Occipital lobe (tissue), 1 donor: ENCODE measurements at regions not wholly inside any gene's neighbourhood (a gene's known extent, or its start where the extent isn't known, plus 50 kb on each side); places are given as distances from the start of the nearest gene placed in this dataset.

Experiments
- DNase-seq: peaks from one replicate; lab custom pipeline; 2025; lab: John Stamatoyannopoulos, UW

- no peak for DNase-seq
Observed at GRCh38 chr7:45979275-45980180, 58.5 kb upstream of the IGFBP3 start.

DNA sequence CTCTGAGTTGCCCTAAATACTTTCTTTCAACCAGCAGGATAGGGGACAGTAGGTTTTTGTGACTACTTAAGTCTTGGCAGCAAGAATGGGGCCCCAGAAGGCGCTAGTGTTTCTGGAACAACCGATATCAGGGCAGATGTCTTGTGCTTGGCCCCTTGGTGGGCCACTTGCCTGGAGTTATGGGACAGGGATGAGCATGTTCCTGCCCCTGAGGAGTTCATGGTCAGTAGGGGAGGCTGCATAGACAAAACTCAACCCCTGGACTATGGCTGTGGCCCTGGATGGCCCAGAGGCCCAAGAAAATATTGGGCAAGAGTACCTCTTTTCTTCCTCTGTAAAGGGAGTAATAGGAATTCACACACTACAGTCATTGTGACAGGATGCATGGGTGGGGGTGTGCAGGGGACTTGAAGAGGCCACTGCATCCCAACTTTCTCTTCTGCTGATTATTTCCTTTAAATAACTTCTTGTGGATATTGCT, 57.7 kb upstream of the IGFBP3 start:
- no peak for DNase-seq

DNA sequence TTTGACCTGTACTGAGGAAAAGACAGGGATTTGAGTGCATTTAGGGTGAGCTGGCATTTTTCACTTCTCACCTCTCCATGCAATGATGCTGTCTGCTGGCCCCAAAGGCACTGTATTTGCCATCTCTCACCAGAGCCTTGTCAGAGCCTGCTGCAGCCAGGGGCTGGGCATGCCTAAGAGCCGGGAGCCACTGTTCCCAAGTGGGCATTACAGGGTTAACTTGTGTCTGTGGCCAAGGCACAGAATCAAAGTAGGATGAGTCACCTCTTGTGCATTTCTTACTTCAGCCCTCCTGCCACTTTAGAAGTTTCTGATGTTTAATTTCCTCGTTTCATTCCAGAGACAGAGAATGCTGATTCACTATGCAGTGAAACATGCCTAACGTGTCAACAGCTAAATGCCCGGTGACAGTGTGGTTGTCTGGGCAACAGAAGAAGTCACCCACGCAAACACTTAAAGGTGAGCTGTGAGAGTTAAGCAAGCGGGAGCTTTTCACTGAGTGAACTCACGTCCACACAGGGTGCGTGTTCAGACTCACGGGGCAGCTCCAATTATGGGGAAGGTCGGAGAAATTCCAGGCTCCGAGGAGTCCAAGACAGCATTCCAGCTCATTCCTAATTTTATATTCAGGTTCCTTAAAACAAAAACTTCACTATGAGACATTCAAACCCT, 57.1 kb upstream of the IGFBP3 start:
- peak; percentile 14 for DNase-seq

- no peak for DNase-seq
Observed at GRCh38 chr7:45977256-45977780, 56.2 kb upstream of the IGFBP3 start.

GRCh38 chr7:45976485-45976856, 55.4 kb upstream of the IGFBP3 start:
- no peak for DNase-seq

DNA sequence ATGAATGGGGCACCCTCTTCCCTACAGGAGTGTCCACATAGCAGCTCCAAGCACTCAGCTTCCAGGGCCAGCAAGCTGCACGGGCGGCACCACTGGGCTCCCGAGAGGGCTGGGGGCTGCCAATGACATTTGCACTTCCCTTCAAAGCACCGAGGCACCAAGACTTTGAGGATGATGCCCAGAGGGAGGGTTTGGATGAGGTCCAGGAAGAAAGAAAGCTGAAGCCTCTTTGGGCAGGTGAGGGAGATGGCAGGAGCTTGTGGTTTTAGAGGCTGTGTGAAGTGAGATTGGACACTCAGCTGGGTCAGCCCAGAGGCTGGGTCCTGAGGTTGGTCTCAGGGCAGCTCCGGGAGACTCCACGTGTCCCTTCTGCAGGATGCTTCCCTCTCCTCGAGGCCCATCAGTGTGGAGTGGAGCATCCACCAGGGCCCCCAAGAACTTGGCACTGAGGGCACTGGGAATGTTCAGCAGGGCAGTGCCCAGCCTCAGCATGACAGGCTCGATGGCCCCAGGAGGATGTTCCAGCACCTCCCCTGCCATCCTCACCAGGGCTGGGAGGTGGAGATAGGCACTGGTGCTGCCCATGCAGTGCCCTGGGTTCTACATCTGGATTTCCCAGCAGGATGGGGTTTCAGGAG, 54.9 kb upstream of the IGFBP3 start:
- DNase-seq = no peak

DNA sequence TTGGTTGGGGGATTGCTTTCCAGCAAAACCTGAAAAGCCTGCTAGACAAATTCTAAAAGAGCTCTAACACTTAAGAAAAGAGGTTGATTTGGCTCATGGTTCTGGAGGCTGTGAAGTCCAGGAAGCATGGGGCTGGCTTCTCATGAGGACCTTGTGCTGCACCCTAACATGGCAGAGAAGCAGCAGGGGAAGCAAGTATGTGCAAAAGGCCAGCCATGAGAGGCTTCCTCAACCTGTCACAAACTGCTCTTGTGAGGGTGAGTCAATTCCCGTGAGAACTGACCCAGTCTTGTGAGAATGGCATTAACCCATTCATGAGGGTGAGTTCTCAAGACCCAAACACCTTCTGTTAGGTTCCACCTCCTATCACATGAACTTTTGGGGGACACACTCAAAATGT, 54.3 kb upstream of the IGFBP3 start:
- no peak for DNase-seq

- DNase-seq = no peak
Observed at GRCh38 chr7:45974540-45975360, 53.7 kb upstream of the IGFBP3 start.

- DNase-seq = peak; percentile 59
Observed at GRCh38 chr7:45973725-45974532, 52.9 kb upstream of the IGFBP3 start.

DNA sequence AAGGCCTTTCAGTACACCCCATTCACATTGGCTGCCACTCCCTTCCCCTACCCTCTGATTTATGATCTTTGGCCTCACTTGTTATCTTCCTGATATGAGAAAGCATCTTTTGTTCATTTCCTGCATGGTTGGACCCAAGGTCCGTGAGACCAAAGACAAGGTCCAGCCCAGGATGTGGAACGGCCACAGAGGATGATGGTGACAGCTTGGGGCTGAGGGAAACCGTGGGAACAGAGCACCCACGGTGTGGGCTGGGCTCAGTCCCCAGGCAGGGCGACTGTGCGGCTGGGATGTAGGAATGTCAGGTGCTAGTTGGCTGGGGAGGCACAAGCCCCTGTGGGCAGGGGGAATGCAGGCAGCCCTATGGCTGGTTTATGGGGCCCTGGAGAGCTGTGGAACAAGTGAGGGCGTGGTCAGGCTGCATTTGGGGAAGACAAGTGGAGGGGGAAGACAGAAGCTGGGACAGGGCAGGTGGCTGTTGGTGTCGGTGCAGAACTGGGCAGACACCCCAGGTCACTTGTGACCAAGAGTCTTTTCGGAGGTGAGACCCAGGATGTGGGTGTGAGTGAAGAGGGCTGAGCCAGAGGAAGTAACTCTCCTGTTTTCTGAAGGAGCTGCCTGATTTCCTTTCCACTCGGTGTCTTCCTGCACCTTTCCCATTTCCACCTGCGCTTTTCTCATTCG, 51.7 kb upstream of the IGFBP3 start:
- DNase-seq = no peak

DNA sequence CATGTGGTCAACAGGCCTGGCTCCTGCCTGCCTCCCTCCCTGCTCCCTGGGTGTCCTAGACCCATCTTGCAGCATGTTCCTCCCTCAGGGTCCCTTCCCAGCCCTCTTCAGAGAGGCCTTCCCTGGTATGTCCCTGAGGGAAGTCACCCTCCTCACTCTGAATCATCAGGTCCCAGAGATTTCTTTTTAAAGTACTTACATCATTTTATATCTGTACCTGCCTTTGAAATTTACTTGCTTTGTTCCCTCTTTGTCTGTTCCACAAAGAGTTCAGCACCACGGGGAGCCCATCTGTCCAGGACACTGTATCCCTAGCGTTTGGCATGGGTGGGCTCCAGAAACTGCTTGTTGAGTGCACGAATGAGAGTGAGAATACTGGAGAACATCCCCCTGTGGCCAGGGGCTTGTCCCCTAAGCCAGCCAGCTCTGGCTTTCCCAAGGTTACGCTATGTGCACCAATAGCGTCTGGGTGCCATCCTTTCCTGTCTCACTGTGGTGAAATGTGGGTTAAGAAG, 50.6 kb upstream of the IGFBP3 start:
- DNase-seq = no peak

DNA sequence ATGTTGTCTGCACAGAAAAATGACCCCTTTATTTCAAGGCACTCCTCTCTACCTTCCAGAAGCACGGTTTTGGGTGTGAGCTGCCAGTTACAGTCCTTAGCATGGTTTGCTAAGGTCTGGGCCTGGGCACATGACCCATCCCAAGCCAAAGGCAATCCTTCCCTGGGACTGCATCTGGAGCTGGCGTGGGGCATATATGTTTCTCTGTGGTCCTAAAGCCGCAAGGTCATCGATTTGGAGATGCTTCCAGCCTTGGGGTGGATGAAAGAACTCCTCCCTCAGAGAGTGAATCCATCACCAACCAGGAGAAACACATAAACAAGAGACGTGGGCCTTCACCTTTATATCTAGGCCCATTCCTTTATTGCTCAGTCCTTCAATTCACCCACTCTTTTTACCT, 50.1 kb upstream of the IGFBP3 start:
- DNase-seq = no peak
